ENCODE measurements at regions not wholly inside any gene's neighbourhood (a gene's known extent, or its start where the extent isn't known, plus 50 kb on each side); places are given as distances from the start of the nearest gene placed in this dataset.

DNA sequence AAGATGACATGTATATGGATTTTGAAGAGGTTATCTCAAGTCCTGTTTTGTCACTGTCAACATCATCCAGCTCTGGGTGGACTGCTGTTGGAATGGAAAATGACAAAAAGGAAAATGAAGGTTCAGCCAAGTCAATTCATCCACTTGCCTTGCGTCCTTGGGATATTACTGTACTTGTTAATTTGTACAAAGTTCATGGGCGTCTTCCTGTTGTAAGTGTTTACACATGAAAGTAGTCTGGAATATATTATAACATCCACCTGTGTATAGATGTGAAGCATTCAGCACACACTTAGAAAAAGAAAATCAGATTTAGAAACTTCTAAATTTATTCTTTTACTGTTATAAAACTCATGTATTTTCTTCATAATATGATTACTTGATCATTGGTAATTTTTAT lies 67.2 kb downstream of the BLTP1 start:
- Histone ChIP-seq H3K36me3 (ENCODE audit: control insufficient read depth, insufficient read depth, low read length) (peaks cover 48% of the 10 kb centered on the region), H3K27ac (ENCODE audit: low read length) (no peak overlapping the region), H3K4me1 (ENCODE audit: control insufficient read depth, insufficient read depth, low read length) (no peaks in the 10 kb centered on the region), H3K9me3 (ENCODE audit: control insufficient read depth, insufficient read depth, low read length) (no peaks in the 10 kb centered on the region), H3K4me3 (ENCODE audit: low read length) (no peak overlapping the region), H3K27me3 (ENCODE audit: control insufficient read depth, insufficient read depth, low read length) (no peaks in the 10 kb centered on the region)
- TF ChIP-seq, protein P1, sequence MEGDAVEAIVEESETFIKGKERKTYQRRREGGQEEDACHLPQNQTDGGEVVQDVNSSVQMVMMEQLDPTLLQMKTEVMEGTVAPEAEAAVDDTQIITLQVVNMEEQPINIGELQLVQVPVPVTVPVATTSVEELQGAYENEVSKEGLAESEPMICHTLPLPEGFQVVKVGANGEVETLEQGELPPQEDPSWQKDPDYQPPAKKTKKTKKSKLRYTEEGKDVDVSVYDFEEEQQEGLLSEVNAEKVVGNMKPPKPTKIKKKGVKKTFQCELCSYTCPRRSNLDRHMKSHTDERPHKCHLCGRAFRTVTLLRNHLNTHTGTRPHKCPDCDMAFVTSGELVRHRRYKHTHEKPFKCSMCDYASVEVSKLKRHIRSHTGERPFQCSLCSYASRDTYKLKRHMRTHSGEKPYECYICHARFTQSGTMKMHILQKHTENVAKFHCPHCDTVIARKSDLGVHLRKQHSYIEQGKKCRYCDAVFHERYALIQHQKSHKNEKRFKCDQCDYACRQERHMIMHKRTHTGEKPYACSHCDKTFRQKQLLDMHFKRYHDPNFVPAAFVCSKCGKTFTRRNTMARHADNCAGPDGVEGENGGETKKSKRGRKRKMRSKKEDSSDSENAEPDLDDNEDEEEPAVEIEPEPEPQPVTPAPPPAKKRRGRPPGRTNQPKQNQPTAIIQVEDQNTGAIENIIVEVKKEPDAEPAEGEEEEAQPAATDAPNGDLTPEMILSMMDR (IDR thresholded peaks at IDR 0.05) = no peak
- no peak for DNase-seq
- no peak for ATAC-seq
- Mint-ChIP-seq H3K9me3 (peaks cover 0 to 3% of the 10 kb centered on the region in 2 donors), H3K27ac (no peak overlapping the region), H3K36me3 (peaks cover 21% of the 10 kb centered on the region), H3K4me3 (no peak overlapping the region), H3K27me3 (ENCODE audit: low read depth in 2 of 2) (no peaks in the 10 kb centered on the region), H3K4me1 (peaks cover 17 to 26% of the 10 kb centered on the region in 2 donors)
- WGBS (ENCODE audit: insufficient coverage) = 100% methylated on average over 1 of the region's 2 CpGs
- intact Hi-C loops (cut with micrococcal nuclease) = loop anchor here (10.0 kb wide), 1 partner anchor 275 kb away; no protein-coding TSS in a partner anchor

DNA sequence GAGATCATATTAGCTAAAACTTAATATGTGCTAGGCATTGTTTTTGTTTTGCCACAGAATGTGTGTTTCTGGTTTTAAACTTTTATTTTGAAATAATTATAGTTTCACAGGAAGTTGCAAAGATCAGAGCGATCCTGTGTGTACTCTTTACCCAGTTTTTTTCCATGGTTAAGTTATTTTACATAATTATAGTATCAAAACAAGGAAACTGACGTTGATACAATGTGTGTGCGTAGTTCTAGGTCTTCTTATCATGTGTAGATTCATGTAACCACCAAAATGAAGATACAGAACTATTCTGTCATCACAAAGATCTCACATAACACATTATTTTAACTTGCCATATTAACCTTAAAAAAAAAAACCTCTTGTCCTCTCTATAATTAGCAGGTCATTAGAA lies 69.2 kb downstream of the BLTP1 start:
- peaks cover 26% of the 10 kb centered on the region for H3K36me3 Mint-ChIP-seq

DNA sequence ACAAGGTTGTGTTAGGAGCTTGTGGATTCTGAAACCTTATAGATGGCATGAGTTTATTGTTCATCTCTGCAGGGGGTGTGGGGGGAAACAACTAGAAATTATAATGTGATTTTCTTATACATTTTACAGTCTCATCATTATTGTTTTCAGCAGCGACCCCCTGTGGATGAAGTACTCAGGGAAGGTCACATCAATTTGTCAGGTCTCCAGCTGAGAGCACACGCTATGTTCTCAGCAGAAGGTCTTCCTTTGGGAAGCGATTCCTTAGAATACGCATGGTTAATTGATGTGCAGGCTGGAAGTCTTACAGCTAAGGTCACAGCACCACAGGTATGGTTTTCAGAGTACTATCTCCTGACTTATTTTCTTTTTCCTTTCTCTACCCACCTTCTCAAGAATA lies 72.2 kb downstream of the BLTP1 start:
- no peaks in the 10 kb centered on the region for H3K4me1 ChIP-seq (ENCODE audit: control insufficient read depth, insufficient read depth, low read length)
- no peaks in the 10 kb centered on the region for H3K9me3 ChIP-seq (ENCODE audit: control insufficient read depth, insufficient read depth, low read length)
- H3K9me3 Mint-ChIP-seq = no peaks in the 10 kb centered on the region
- H3K4me3 ChIP-seq (ENCODE audit: low read length) = no peak overlapping the region
- H3K4me1 Mint-ChIP-seq = peaks cover 6 to 8% of the 10 kb centered on the region in 2 donors
- no peak overlapping the region for H3K4me3 Mint-ChIP-seq
- TF ChIP-seq, protein P1 (IDR thresholded peaks at IDR 0.05) = no peak
- no peaks in the 10 kb centered on the region for H3K27me3 Mint-ChIP-seq (ENCODE audit: low read depth in 2 of 2)
- WGBS (ENCODE audit: insufficient coverage) = 94% methylated on average over 4 of the region's 4 CpGs
- intact Hi-C loops (cut with micrococcal nuclease) = loop anchor here (2.0 kb wide), 1 partner anchor 324 kb away; no protein-coding TSS in a partner anchor
- no peaks in the 10 kb centered on the region for H3K27me3 ChIP-seq (ENCODE audit: control insufficient read depth, insufficient read depth, low read length)
- DNase-seq = peak in 1 of 2 donors; percentile 44
- H3K36me3 Mint-ChIP-seq = peaks cover 27% of the 10 kb centered on the region
- no peak overlapping the region for H3K27ac Mint-ChIP-seq
- no peak overlapping the region for H3K27ac ChIP-seq (ENCODE audit: low read length)
- H3K36me3 ChIP-seq (ENCODE audit: control insufficient read depth, insufficient read depth, low read length) = peaks cover 70% of the 10 kb centered on the region
- ATAC-seq = no peak

More for the DNA sequence above, 69.2 kb downstream of the BLTP1 start:
- TF ChIP-seq, protein P1 (IDR thresholded peaks at IDR 0.05) = no peak
- H3K4me1 ChIP-seq (ENCODE audit: control insufficient read depth, insufficient read depth, low read length) = no peaks in the 10 kb centered on the region
- intact Hi-C loops (cut with micrococcal nuclease) = no loop called here
- peak overlapping the region; percentile 3 to 76 for H3K27ac Mint-ChIP-seq
- DNase-seq (peak in 1 of 2 donors; percentile 51), ATAC-seq (peak; percentile 47 to 65 (median 52))
- no peaks in the 10 kb centered on the region for H3K27me3 ChIP-seq (ENCODE audit: control insufficient read depth, insufficient read depth, low read length)
- H3K4me3 Mint-ChIP-seq = no peak overlapping the region
- peaks cover 61% of the 10 kb centered on the region for H3K36me3 ChIP-seq (ENCODE audit: control insufficient read depth, insufficient read depth, low read length)
- no peaks in the 10 kb centered on the region for H3K9me3 ChIP-seq (ENCODE audit: control insufficient read depth, insufficient read depth, low read length)
- H3K4me1 Mint-ChIP-seq = peaks cover 12 to 26% of the 10 kb centered on the region in 2 donors
- no peak overlapping the region for H3K4me3 ChIP-seq (ENCODE audit: low read length)
- no peak overlapping the region for H3K27ac ChIP-seq (ENCODE audit: low read length)
- H3K9me3 Mint-ChIP-seq = no peaks in the 10 kb centered on the region
- WGBS (ENCODE audit: insufficient coverage) = no CpG with 5 or more reads among the region's 3 CpGs
- H3K27me3 Mint-ChIP-seq (ENCODE audit: low read depth in 2 of 2) = no peaks in the 10 kb centered on the region

DNA sequence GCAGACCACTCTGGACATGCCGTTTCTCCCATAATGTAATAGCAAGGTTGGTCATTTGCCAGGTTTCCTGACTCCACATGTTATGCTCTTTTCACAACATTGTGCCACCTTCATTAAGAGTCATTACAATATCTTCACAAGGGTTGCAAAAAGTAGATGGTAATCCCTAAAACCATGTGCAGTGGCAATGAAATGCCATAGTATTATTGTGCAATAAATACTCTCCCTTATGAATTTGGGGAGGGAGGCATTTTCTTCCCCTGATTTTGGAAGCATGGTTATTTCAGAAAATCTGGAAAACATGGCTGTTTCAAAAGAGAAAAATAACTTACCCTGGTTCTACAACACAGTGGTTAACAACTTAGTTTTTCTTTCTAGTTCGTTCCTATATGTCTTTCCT lies 75.1 kb downstream of the BLTP1 start:
- no peaks in the 10 kb centered on the region for H3K27me3 Mint-ChIP-seq (ENCODE audit: low read depth in 2 of 2)
- no peaks in the 10 kb centered on the region for H3K4me1 Mint-ChIP-seq
- intact Hi-C loops (cut with micrococcal nuclease) = no loop called here
- H3K36me3 ChIP-seq (ENCODE audit: control insufficient read depth, insufficient read depth, low read length) = peaks cover 73% of the 10 kb centered on the region
- no peaks in the 10 kb centered on the region for H3K27me3 ChIP-seq (ENCODE audit: control insufficient read depth, insufficient read depth, low read length)
- H3K4me1 ChIP-seq (ENCODE audit: control insufficient read depth, insufficient read depth, low read length) = no peaks in the 10 kb centered on the region
- H3K9me3 Mint-ChIP-seq = no peaks in the 10 kb centered on the region
- ATAC-seq (no peak), DNase-seq (no peak)
- H3K36me3 Mint-ChIP-seq = peaks cover 21% of the 10 kb centered on the region
- no peak overlapping the region for H3K4me3 Mint-ChIP-seq
- no peak overlapping the region for H3K27ac ChIP-seq (ENCODE audit: low read length)
- no peak overlapping the region for H3K27ac Mint-ChIP-seq
- H3K4me3 ChIP-seq (ENCODE audit: low read length) = no peak overlapping the region
- 100% methylated on average over 1 of the region's 2 CpGs for WGBS (ENCODE audit: insufficient coverage)
- TF ChIP-seq, protein P1 (IDR thresholded peaks at IDR 0.05) = no peak
- no peaks in the 10 kb centered on the region for H3K9me3 ChIP-seq (ENCODE audit: control insufficient read depth, insufficient read depth, low read length)
